Uterus (tissue), 3 donors: ENCODE measurements at regions not wholly inside any gene's neighbourhood (a gene's known extent, or its start where the extent isn't known, plus 50 kb on each side); places are given as distances from the start of the nearest gene placed in this dataset.

ENCODE experiments used
- DNase-seq, 2 donors: peaks; one replicate each; pipeline ENCODE4 v3.0.0-alpha.2; 2019 to 2020
- H3K27ac ChIP-seq, 2 donors: fragments of 200-600 bp; sonication (generic); 1 replicate in 1 of 2; 2 replicates in 1 of 2; pipeline ENCODE4 v1.5.1; 2016 to 2018
- H3K27me3 ChIP-seq, 2 donors: fragments of 200-600 bp; sonication (generic); one replicate each; pipeline ENCODE4 v1.5.1; 2018 to 2019; ENCODE audit warnings: control low read depth in 1 of 2
- H3K36me3 ChIP-seq, 2 donors: fragments of 200-600 bp; sonication (generic); one replicate each; pipeline ENCODE4 v1.5.1; 2019; ENCODE audit warnings: control low read depth in 1 of 2
- H3K4me1 ChIP-seq, 2 donors: fragments of 200-600 bp; sonication (generic); one replicate each; pipeline ENCODE4 v1.5.1; 2018 to 2019; ENCODE audit warnings: control low read depth in 1 of 2
- H3K4me3 ChIP-seq, 2 donors: fragments of 200-600 bp; sonication (generic); 1 replicate in 1 of 2; 2 replicates in 1 of 2; pipeline ENCODE4 v1.5.1; 2018 to 2019; ENCODE audit warnings: mild to moderate bottlenecking in 1 of 2
- H3K9me3 ChIP-seq, 2 donors: fragments of 200-600 bp; sonication (generic); one replicate each; pipeline ENCODE4 v1.5.1; 2019; ENCODE audit warnings: control low read depth in 1 of 2
- POLR2A ChIP-seq, 2 donors: fragments of 450-650 bp; IDR thresholded peaks; one replicate each; pipeline ENCODE4 v1.6.1; 2016; ENCODE audit warnings: antibody characterized with exemption in 2 of 2, mild to moderate bottlenecking in 1 of 2, moderate library complexity in 1 of 2
- intact Hi-C: fragments of 100-400 bp; cut with DNase I; formaldehyde crosslinking; loops from one replicate; pipeline ENCODE4 v1.15.1; 2023; ENCODE audit warnings: low total_unique reads
- TF ChIP-seq, protein P1 (sequence below), 4 experiments: fragments of 200-600 bp in 2 of 4; fragments of 450-650 bp in 2 of 4; sonication (generic) in 2 of 4; IDR thresholded peaks; one replicate each; pipeline ENCODE4 v1.5.1; 2016 to 2019; ENCODE audit warnings: antibody characterized with exemption in 4 of 4, mild to moderate bottlenecking in 2 of 4, moderate library complexity in 1 of 4
- donor health status: DM: yes; HTN: yes; CAD: no.

DNA sequence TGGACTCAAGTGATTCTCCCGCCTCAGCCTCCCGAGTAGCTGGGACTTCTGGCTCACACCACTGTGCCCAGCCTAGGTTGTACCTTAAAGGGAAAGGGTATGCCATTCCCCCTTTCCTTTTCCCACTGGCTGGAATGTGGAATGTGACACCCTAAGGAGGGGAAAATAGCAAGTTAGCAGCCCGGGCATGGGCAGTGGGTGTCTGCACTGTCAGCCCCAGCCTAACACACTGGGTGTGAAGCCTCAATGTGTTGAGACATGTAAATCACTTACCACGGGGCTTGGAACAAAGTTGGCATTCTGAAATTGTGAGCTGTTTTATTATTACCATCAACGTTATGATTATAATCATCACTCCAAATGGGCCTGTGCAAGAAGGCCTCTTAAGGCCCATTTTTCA lies 80.8 kb upstream of the PTPN1 start:
- no peaks in the 10 kb centered on the region for H3K4me1 ChIP-seq
- no peaks in the 10 kb centered on the region for H3K9me3 ChIP-seq
- no peak for TF ChIP-seq POLR2A (IDR thresholded peaks at IDR 0.05)
- TF ChIP-seq, protein P1, sequence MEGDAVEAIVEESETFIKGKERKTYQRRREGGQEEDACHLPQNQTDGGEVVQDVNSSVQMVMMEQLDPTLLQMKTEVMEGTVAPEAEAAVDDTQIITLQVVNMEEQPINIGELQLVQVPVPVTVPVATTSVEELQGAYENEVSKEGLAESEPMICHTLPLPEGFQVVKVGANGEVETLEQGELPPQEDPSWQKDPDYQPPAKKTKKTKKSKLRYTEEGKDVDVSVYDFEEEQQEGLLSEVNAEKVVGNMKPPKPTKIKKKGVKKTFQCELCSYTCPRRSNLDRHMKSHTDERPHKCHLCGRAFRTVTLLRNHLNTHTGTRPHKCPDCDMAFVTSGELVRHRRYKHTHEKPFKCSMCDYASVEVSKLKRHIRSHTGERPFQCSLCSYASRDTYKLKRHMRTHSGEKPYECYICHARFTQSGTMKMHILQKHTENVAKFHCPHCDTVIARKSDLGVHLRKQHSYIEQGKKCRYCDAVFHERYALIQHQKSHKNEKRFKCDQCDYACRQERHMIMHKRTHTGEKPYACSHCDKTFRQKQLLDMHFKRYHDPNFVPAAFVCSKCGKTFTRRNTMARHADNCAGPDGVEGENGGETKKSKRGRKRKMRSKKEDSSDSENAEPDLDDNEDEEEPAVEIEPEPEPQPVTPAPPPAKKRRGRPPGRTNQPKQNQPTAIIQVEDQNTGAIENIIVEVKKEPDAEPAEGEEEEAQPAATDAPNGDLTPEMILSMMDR (IDR thresholded peaks at IDR 0.05): no peak
- H3K36me3 ChIP-seq: no peaks in the 10 kb centered on the region
- H3K27ac ChIP-seq: no peak overlapping the region
- H3K27me3 ChIP-seq: no peaks in the 10 kb centered on the region
- intact Hi-C loops: no loop called here
- no peak overlapping the region for H3K4me3 ChIP-seq
- no peak for DNase-seq

DNA sequence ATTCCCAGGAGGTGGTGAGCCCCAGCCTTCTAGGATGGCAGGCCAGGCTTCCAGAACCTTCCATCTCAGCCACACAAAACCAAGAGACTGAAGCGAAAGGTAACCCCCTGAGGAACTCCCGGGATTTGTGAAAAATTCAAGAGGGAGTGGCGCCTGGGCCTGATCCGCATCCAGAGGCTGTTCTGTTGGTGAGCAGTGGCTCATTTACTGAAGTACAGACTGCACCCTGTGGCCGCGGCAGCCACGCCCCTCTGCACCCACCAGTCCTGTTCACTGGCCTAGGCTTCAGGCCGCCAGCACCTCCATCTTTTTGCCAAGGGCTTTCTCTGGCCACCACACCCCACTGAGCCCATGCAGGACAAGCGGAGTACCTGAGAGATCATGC lies 79.1 kb upstream of the PTPN1 start:
- TF ChIP-seq POLR2A (IDR thresholded peaks at IDR 0.05): no peak
- TF ChIP-seq, protein P1 (IDR thresholded peaks at IDR 0.05): no peak
- no peaks in the 10 kb centered on the region for H3K27me3 ChIP-seq
- DNase-seq: no peak
- no peaks in the 10 kb centered on the region for H3K9me3 ChIP-seq
- H3K36me3 ChIP-seq: no peaks in the 10 kb centered on the region
- no peaks in the 10 kb centered on the region for H3K4me1 ChIP-seq
- no peak overlapping the region for H3K4me3 ChIP-seq
- no peak overlapping the region for H3K27ac ChIP-seq
- intact Hi-C loops: no loop called here

DNA sequence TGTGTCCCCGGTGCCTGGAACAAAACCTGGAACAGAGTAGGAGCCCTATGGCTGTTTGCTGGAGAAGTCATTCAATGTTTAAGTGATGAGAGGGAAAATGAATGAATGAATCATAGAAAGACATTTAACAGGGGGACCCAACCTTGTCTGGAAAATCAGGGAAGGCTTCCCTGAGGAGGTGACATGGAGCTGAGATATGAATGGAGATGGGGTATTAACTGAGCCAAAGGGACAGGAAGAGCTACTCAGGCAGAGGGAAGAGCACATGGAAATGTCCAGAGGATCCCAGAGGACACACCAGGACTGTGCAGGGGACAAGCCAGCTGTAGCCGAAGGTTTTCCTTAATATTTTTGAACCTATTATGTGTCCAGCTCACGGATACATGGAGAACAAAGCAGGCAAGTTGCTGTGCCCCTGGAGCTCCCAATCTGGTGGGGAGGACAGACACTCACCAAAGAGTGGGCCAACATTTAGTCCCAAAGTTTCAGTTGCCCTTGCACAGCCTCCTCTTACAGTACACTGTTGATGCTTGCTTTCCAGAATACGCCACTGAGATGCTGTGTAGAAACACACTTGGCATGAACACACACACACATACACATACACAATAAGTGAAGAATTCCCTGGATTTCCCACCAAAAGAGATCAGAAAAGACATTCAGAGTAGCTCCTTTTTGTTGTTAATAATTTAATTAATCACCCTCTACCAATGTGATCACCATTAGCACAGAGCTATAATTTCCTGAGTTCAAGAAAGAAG lies 77.0 kb upstream of the PTPN1 start:
- no peaks in the 10 kb centered on the region for H3K27me3 ChIP-seq
- H3K9me3 ChIP-seq: no peaks in the 10 kb centered on the region
- H3K36me3 ChIP-seq: no peaks in the 10 kb centered on the region
- no peak overlapping the region for H3K4me3 ChIP-seq
- no peaks in the 10 kb centered on the region for H3K4me1 ChIP-seq
- TF ChIP-seq, protein P1 (IDR thresholded peaks at IDR 0.05): no peak
- no peak for TF ChIP-seq POLR2A (IDR thresholded peaks at IDR 0.05)
- no peak for DNase-seq
- no peak overlapping the region for H3K27ac ChIP-seq
- intact Hi-C loops: no loop called here

DNA sequence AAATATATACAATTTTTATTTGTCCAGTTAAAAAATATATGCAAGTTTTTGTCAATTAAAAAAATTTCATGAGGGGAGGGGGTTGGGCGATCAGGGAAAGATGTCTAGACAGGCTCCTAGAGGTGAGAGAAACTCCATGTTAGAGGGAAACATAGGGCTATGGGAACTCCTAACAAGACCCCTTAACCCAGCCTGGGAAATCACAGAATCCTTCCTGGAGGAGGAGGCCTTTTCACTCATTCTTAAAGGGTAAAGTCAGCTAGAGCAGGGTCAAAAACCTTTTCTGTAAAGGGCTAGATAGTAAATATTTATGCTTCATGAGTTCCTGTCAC lies 75.9 kb upstream of the PTPN1 start:
- no peak overlapping the region for H3K27ac ChIP-seq
- H3K27me3 ChIP-seq: no peaks in the 10 kb centered on the region
- H3K36me3 ChIP-seq: no peaks in the 10 kb centered on the region
- H3K4me3 ChIP-seq: no peak overlapping the region
- no peak for TF ChIP-seq POLR2A (IDR thresholded peaks at IDR 0.05)
- TF ChIP-seq, protein P1 (IDR thresholded peaks at IDR 0.05): no peak
- intact Hi-C loops: no loop called here
- H3K9me3 ChIP-seq: no peaks in the 10 kb centered on the region
- H3K4me1 ChIP-seq: no peaks in the 10 kb centered on the region
- DNase-seq: no peak

DNA sequence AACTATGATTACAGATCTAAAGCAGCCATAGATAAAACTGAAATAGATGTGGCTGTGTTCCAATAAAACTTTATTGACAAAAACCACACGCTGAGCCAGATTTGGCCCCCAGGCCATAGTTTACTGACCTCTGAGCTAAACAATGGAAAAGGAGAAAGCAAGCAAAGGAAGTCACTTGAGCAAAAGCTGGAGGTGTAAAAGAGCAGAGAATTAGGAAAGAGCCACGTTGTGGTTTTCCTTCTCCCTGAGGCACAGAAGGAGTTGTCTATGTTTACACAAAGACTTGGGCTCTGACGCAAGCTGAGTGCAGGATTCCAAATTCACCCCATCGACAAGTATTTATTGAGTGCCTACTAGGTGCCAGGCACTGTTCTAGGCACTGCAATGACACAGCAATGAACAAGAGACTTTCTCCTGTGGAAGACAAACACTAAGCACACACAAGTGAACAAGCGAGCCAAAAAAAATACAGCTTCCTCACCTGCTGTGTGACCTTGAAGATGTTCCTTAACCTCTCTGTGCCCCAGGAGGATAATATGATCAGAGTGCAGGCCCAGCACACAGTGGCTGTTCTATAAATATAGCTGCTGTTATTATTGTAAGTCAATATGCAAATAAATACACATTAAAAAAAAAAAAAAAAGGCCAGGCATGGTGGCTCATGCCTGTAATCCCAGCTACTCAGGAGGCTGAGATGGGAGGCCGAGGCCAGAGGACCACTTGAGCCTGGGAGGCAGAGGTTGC lies 75.4 kb upstream of the PTPN1 start:
- no peak overlapping the region for H3K27ac ChIP-seq

More for the DNA sequence above, 75.4 kb upstream of the PTPN1 start:
- Histone ChIP-seq H3K4me1 (no peaks in the 10 kb centered on the region), H3K27me3 (no peaks in the 10 kb centered on the region), H3K36me3 (no peaks in the 10 kb centered on the region), H3K9me3 (no peaks in the 10 kb centered on the region), H3K4me3 (no peak overlapping the region)
- no peak for DNase-seq
- TF ChIP-seq, protein P1 (IDR thresholded peaks at IDR 0.05): no peak
- no peak for TF ChIP-seq POLR2A (IDR thresholded peaks at IDR 0.05)
- intact Hi-C loops: no loop called here
